ENCODE measurements at regions not wholly inside any gene's neighbourhood (a gene's known extent, or its start where the extent isn't known, plus 50 kb on each side); places are given as distances from the start of the nearest gene placed in this dataset.
"Not testable (repeated sequence)": the region's sequence is repeated elsewhere in the genome, so short reads cannot be mapped to it uniquely, and the experiment has no call there.

DNA sequence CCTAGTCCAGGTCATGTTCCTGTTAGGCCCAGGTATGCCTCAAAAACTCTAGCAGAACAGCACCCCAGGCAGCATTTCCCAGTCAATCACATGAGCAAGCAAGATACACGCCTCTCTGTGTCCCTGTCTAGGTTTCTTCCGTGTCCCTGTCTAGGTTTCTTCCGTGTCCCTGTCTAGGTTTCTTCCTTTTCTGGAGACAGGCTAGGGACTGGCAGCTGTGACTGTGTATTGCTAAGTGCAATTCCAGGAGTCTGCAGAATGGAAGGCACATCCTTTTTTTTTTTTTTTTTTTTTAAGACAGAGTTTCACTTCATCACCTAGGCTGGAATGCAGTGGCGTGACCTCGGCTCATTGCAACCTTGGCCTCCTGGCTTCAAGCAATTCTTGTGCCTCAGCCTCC lies 77.6 kb downstream of the SETD4 start:
- Mint-ChIP-seq H3K36me3 (ENCODE audit: low read depth) (no peaks in the 10 kb centered on the region), H3K4me3 (no peak overlapping the region), H3K4me1 (no peaks in the 10 kb centered on the region), H3K27ac (no peak overlapping the region), H3K27me3 (peaks cover 9% of the 10 kb centered on the region), H3K9me3 (no peaks in the 10 kb centered on the region)
- no peak for DNase-seq
- intact Hi-C loops (cut with micrococcal nuclease): no loop called here

DNA sequence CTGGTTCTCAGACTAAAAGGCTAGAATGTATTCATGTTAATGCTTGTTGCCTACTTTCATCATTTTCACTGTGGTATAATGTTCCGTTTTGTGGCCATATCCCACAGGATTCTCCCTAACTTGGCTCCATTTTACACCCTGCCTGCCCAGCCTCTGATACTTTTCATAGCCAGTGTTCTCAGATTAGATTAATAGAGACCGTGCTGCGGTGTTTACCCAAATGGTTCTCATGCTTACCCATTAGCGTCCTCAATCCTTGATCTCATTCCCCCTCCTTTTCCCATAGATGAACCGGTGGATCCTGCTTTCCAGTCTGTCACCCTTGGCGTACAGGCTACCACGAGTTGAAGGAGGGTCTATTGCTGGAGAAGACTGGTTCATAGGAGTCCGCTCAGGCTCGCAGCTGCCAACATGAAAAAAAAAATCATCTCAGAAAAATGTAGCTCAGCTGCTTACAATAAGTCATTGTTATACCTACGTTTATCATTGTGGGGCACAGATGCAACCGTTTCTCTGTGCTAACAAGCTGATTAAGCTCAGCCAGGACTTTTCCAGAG lies 78.7 kb downstream of the SETD4 start:
- no peaks in the 10 kb centered on the region for H3K36me3 Mint-ChIP-seq (ENCODE audit: low read depth)
- no peak for DNase-seq
- intact Hi-C loops (cut with micrococcal nuclease): no loop called here
- H3K4me1 Mint-ChIP-seq: no peaks in the 10 kb centered on the region
- no peak overlapping the region for H3K4me3 Mint-ChIP-seq
- no peak overlapping the region for H3K27ac Mint-ChIP-seq
- H3K9me3 Mint-ChIP-seq: no peaks in the 10 kb centered on the region
- peaks cover 5% of the 10 kb centered on the region for H3K27me3 Mint-ChIP-seq

DNA sequence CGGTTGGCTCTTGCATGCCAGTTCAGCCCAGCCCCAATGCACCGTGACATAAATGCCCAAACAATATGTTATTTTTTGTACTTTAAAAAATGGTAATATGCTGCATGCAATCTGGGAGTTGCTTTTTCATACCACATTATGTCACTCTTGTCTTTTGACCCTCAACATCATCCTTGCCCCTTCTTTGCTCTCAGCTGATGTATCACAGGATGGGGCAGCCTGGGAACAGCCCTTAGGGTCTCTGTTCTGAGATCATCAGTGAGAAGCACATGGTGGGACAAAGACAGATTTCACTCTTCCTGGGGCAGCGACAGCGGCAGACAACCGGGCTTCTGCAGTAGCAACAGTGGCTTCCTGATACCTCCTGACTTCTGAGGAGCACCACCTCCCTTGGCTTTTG lies 79.5 kb downstream of the SETD4 start:
- no peak overlapping the region for H3K4me3 Mint-ChIP-seq
- H3K9me3 Mint-ChIP-seq: no peaks in the 10 kb centered on the region
- DNase-seq: no peak
- no peak overlapping the region for H3K27ac Mint-ChIP-seq
- H3K27me3 Mint-ChIP-seq: peaks cover 3% of the 10 kb centered on the region
- H3K36me3 Mint-ChIP-seq (ENCODE audit: low read depth): no peaks in the 10 kb centered on the region
- no peaks in the 10 kb centered on the region for H3K4me1 Mint-ChIP-seq
- intact Hi-C loops (cut with micrococcal nuclease): no loop called here

DNA sequence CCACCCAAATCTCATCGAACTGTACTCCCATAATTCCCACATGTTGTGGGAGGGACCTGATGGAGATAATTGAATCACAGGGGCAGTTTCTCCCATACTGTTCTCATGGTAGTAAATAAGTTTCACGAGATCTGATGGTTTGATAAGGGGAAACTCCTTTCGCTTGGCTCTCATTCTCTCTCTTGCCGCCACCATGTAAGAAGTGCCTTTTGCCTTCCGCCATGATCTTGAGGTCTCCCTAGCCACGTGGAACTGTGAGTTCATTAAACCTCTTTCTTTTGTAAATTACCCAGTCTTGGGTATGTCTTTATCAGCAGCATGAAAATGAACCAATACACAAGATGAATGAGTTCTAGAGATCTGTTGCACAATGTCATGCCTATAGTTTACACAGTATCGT lies 82.5 kb downstream of the SETD4 start:
- not testable (repeated sequence) for DNase-seq; H3K36me3 Mint-ChIP-seq (ENCODE audit: low read depth)

DNA sequence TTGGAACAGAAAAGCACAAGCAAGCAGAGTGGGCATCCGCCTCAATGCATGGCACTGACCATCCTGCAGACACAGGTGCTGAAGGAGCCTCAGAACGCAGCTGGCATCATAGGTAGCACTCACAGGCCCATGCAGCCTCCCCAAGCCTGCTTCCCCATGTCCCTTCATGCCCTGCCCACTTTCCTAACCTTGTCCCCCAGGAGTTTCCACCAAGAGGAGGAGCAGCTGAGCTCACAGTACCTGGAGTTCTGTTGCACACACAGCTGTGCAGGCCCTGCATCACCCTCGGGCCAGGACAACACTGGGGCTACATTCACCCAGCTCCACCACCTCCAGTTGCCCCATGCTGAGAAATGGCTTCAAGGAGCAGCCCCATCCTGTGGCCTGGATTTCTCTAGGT lies 83.4 kb downstream of the SETD4 start:
- H3K9me3 Mint-ChIP-seq: no peaks in the 10 kb centered on the region
- DNase-seq: no peak
- H3K4me1 Mint-ChIP-seq: no peaks in the 10 kb centered on the region
- H3K36me3 Mint-ChIP-seq (ENCODE audit: low read depth): no peaks in the 10 kb centered on the region
- no peak overlapping the region for H3K27ac Mint-ChIP-seq
- no peak overlapping the region for H3K4me3 Mint-ChIP-seq
- peaks cover 5% of the 10 kb centered on the region for H3K27me3 Mint-ChIP-seq
- intact Hi-C loops (cut with micrococcal nuclease): no loop called here

More for the DNA sequence above, 82.5 kb downstream of the SETD4 start:
- intact Hi-C loops (cut with micrococcal nuclease); H3K27me3 Mint-ChIP-seq; H3K4me3 Mint-ChIP-seq; H3K27ac Mint-ChIP-seq; H3K9me3 Mint-ChIP-seq; H3K4me1 Mint-ChIP-seq: not testable (repeated sequence)

DNA sequence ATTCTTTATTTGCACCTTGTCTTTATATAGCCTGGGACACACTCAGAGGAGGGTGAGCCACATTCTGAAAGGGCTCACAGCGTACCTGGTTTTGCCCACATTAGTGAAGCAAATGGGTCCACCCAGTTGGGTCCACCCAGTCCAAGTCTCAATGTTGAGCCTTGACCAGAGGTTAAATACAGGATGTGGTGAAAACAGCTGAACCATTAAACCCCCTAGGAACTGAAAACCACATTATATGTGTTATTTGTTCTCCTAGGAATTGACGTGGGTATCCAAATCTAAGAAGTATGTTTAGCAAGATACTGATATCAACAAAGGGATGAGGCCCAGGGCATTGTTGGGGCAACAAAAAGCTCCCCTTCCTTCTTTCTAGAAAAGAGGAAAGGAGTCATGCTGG lies 83.8 kb downstream of the SETD4 start:
- H3K9me3 Mint-ChIP-seq: no peaks in the 10 kb centered on the region
- H3K27ac Mint-ChIP-seq: no peak overlapping the region
- no peak overlapping the region for H3K4me3 Mint-ChIP-seq
- no peak for DNase-seq
- no peaks in the 10 kb centered on the region for H3K4me1 Mint-ChIP-seq
- H3K36me3 Mint-ChIP-seq (ENCODE audit: low read depth): no peaks in the 10 kb centered on the region
- intact Hi-C loops (cut with micrococcal nuclease): no loop called here
- peaks cover 5% of the 10 kb centered on the region for H3K27me3 Mint-ChIP-seq

DNA sequence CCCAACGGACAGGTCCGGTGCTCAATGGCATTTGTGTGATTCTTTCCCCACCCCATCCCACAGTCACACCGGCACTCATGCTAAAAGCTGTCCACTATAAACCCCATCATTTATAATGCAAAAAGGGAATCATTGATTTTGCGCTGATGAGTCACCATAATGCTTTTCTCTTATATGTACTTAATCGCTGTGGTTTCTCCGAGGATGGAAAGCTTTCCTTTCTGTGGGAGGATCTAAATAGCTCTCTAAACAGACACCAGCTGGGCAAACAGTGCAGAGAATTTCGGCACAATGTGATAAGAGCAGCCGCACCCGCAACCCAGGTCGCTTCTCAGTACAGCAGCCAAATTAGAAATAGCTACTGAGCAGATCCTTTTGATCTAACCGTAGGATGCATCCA lies 85.6 kb downstream of the SETD4 start:
- intact Hi-C loops (cut with micrococcal nuclease): no loop called here
- H3K36me3 Mint-ChIP-seq (ENCODE audit: low read depth): no peaks in the 10 kb centered on the region
- no peaks in the 10 kb centered on the region for H3K9me3 Mint-ChIP-seq
- no peak overlapping the region for H3K27ac Mint-ChIP-seq
- H3K4me3 Mint-ChIP-seq: no peak overlapping the region
- no peak for DNase-seq
- no peaks in the 10 kb centered on the region for H3K4me1 Mint-ChIP-seq
- peaks cover 5% of the 10 kb centered on the region for H3K27me3 Mint-ChIP-seq

DNA sequence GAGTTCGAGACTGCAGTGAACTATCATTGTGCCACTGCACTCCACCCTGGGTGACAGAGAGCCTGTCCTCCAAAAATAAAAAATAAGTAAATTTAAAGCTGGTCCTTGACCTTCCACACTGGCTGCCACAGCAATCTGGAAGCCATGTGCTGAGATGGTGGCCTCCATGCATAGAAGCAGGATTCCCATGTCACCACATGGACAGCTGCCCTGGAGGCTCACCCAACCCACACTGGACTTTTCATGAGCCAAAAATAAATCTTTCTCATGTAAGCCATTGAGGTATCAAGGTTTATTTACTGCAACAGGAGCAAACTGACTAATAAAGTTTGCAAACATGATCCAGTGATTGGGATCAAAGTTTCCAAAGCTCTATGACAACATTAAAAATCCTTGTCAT lies 88.5 kb downstream of the SETD4 start:
- Mint-ChIP-seq H3K9me3 (no peaks in the 10 kb centered on the region), H3K36me3 (ENCODE audit: low read depth) (no peaks in the 10 kb centered on the region), H3K27me3 (peaks cover 4% of the 10 kb centered on the region), H3K4me1 (no peaks in the 10 kb centered on the region), H3K4me3 (no peak overlapping the region), H3K27ac (no peak overlapping the region)
- no peak for DNase-seq
- intact Hi-C loops (cut with micrococcal nuclease): no loop called here

DNA sequence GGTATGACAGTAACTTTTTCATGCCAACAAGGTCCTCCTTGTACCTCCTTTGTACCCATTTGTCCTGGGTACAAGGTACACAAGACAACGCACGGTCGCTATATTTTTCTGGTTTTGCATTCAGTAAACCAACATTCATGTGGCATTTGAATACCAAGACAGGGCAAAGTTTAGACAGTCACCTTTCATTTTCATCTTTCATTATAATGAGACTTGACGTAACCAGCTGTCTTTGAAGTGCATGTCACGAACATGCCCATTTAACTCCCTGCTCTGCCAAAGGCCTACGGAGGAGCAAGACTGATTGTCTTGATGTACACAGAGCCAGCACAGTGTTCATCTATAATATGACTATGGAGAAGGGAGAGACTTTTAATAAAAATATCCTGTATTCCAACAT lies 91.0 kb downstream of the SETD4 start:
- no peak for DNase-seq
- H3K27ac Mint-ChIP-seq: no peak overlapping the region
- H3K9me3 Mint-ChIP-seq: no peaks in the 10 kb centered on the region
- intact Hi-C loops (cut with micrococcal nuclease): no loop called here
- peaks cover 8% of the 10 kb centered on the region for H3K27me3 Mint-ChIP-seq
- H3K4me3 Mint-ChIP-seq: no peak overlapping the region
- H3K36me3 Mint-ChIP-seq (ENCODE audit: low read depth): no peaks in the 10 kb centered on the region
- H3K4me1 Mint-ChIP-seq: no peaks in the 10 kb centered on the region

DNA sequence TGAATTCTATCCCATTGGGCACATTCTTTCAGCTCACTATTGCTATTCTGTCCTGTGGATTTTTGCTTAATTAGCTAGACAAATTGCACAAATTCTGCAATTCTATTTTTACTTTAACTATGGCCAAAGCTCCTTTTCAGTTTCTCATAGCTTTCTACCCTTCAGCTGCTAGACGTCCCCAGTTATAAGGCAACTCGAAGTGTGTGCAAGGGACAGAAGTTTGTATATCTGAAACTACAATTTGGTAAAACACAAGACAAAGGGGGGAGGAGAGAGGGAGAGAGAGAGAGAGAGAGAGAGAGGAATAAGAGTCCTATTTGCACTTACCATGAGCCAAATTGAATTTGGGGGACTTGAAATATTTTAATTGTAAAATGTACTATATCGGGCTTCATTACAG lies 91.8 kb downstream of the SETD4 start:
- intact Hi-C loops (cut with micrococcal nuclease): no loop called here
- Mint-ChIP-seq H3K4me3 (no peak overlapping the region), H3K9me3 (no peaks in the 10 kb centered on the region), H3K27me3 (peaks cover 8% of the 10 kb centered on the region), H3K4me1 (no peaks in the 10 kb centered on the region), H3K27ac (no peak overlapping the region), H3K36me3 (ENCODE audit: low read depth) (no peaks in the 10 kb centered on the region)
- DNase-seq: no peak

DNA sequence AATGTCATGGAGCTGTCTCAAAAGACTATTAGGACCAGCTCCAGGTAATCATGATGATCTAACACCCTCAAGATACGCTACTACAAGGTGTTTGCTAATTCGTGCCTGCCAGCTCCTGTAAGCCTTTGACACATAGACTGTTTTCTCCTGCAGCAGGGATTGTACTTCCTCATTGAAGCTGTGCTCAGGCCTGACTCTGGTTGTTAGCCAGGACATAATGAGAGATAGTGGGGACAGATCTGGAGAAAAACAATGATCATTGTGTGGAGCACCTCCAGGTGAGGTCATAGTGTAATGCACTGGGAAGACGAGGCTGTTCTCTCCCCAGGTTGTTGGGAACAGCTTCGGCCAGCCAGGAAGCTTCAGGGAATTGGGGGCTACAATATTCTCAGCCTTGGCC lies 94.6 kb downstream of the SETD4 start:
- no peak for DNase-seq
- peaks cover 14% of the 10 kb centered on the region for H3K27me3 Mint-ChIP-seq
- no peaks in the 10 kb centered on the region for H3K9me3 Mint-ChIP-seq
- no peak overlapping the region for H3K4me3 Mint-ChIP-seq
- H3K27ac Mint-ChIP-seq: no peak overlapping the region
- no peaks in the 10 kb centered on the region for H3K4me1 Mint-ChIP-seq
- intact Hi-C loops (cut with micrococcal nuclease): no loop called here
- no peaks in the 10 kb centered on the region for H3K36me3 Mint-ChIP-seq (ENCODE audit: low read depth)

DNA sequence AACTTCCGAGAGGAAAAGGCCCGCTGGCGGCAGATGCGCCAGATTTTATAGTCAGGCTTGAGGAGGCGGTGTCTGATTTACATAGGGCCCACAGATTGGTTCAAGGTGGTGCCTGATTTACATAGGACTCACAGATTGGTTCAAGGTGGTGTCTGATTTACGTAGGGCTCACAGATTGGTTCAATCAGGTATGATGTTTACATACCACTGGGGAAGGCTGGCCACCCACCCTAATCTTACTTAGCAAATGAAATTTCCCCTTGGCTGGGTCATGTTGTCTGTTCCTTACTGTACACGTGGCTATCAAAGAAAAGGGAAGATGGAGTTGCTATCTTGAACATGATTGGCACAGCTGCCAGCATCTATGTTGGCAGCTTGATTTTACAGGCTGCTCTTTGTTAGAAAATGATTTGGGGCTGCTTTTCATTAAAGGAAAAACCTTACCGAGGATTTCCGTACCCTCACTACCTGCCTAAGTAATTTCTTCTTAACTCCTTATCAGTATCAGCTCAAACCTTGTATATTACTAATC lies 96.3 kb downstream of the SETD4 start:
- no peaks in the 10 kb centered on the region for H3K36me3 Mint-ChIP-seq (ENCODE audit: low read depth)
- no peak overlapping the region for H3K27ac Mint-ChIP-seq
- no peak for DNase-seq
- peaks cover 2% of the 10 kb centered on the region for H3K4me1 Mint-ChIP-seq
- intact Hi-C loops (cut with micrococcal nuclease): no loop called here
- no peak overlapping the region for H3K4me3 Mint-ChIP-seq
- peaks cover 17% of the 10 kb centered on the region for H3K27me3 Mint-ChIP-seq
- H3K9me3 Mint-ChIP-seq: no peaks in the 10 kb centered on the region

DNA sequence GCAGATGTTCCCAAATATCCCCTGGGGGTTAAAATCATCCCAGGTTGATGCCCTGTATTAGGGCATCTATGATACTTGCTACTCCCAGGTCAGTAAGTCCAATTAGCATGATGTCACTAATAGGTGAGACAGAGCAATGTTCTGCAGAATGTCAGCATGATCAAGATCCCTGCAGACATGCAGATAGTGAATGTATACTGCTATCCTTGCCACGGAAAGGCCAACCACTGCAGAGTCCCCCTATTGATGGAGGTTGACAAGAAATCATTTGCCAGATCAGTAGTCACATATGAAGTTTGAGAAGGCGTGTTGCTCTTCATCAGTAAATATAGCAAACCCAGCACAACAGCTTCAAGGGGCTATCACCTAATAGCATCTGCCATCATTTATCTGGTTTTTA lies 97.4 kb downstream of the SETD4 start:
- H3K27me3 Mint-ChIP-seq: peaks cover 17% of the 10 kb centered on the region
- no peak for DNase-seq
- H3K36me3 Mint-ChIP-seq (ENCODE audit: low read depth): no peaks in the 10 kb centered on the region
- no peak overlapping the region for H3K4me3 Mint-ChIP-seq
- H3K27ac Mint-ChIP-seq: no peak overlapping the region
- H3K9me3 Mint-ChIP-seq: no peaks in the 10 kb centered on the region
- peaks cover 2% of the 10 kb centered on the region for H3K4me1 Mint-ChIP-seq
- intact Hi-C loops (cut with micrococcal nuclease): no loop called here

DNA sequence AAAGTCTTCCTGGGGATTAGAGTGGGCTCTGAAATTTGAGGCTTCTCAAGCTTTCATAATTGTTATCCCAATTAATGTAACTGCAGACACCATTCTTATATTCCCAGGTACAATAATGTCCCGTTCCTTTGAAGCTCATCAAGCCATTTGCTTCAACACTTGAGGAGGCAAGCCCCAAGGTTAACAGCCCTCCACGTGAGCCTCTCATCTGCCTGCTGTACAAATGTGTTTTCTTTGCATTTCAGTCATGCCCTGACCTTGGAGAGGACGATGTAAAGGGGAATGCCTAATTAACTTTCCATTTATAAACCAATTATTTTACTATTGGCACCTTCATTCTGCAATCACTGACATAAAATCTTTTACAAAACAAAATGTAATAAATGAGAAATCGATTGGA lies 106.3 kb downstream of the SETD4 start:
- Mint-ChIP-seq H3K4me1 (no peaks in the 10 kb centered on the region), H3K9me3 (peaks cover 4% of the 10 kb centered on the region), H3K4me3 (no peak overlapping the region), H3K36me3 (ENCODE audit: low read depth) (no peaks in the 10 kb centered on the region), H3K27ac (no peak overlapping the region), H3K27me3 (peaks cover 9% of the 10 kb centered on the region)
- DNase-seq: no peak
- intact Hi-C loops (cut with micrococcal nuclease): no loop called here

DNA sequence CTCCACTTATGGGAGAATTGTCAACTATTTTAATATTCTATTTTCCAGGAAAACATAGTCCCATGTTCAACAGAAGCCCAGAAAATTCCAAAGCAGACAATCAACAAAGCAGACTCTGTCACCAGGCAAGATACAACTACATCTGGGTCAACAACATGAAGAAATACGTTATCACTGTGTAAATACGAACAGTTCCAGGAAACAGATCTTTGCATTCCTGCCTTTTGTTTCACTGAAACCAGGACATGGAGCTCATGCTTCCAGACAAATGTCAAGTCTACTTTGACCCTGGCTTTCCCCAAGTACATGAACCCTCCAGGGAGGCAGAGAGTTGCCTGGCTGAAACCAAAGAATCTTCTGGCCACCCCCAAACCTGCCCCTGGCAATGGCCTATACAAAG lies 106.7 kb downstream of the SETD4 start:
- H3K27me3 Mint-ChIP-seq: peaks cover 9% of the 10 kb centered on the region
- no peak overlapping the region for H3K4me3 Mint-ChIP-seq
- DNase-seq: no peak
- H3K9me3 Mint-ChIP-seq: peaks cover 4% of the 10 kb centered on the region
- intact Hi-C loops (cut with micrococcal nuclease): no loop called here
- H3K4me1 Mint-ChIP-seq: no peaks in the 10 kb centered on the region
- H3K36me3 Mint-ChIP-seq (ENCODE audit: low read depth): no peaks in the 10 kb centered on the region
- H3K27ac Mint-ChIP-seq: no peak overlapping the region

All from activated CD4-positive, alpha-beta T cell treated with anti-CD3 and anti-CD28 coated beads, Interleukin-2, amount 10 ng/mL, durations not matched to agents 24 days and 14 days (primary cell).